22Rv1 (cell line): ENCODE measurements at regions not wholly inside any gene's neighbourhood (a gene's known extent, or its start where the extent isn't known, plus 50 kb on each side); places are given as distances from the start of the nearest gene placed in this dataset.

Experiments
- H3K27ac ChIP-seq: fragments of 450-650 bp; 2 replicates; pipeline ENCODE4 v1.5.1; 2017
- ZFX ChIP-seq: fragments of 450-650 bp; IDR thresholded peaks from 2 replicates; pipeline ENCODE4 v1.6.1; 2017; ENCODE audit warnings: antibody characterized with exemption, borderline replicate concordance
- TF ChIP-seq, protein P1 (sequence below): fragments of 450-650 bp; IDR thresholded peaks from 2 replicates; pipeline ENCODE4 v1.5.1; 2017; ENCODE audit warnings: mild to moderate bottlenecking

DNA sequence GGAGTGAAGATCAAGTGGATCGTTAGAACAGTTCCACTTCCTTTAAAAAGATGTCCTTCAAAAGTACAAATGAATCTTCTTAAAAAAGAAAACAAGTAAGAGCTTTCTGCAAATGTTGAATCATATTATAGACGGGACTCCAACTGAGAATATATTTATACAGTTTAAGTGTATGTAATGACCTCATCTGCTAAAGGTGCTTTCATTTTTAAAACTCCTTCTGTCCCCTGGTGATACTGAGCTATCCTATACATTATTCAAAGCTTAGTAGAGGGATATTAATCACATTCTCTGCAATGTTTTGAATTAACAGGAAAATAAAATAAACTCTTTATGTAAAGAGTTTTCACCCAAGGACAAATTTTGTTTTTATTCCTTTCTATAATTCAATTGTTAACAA lies 420.7 kb upstream of the SLC8A1 start:
- no peak overlapping the region for H3K27ac ChIP-seq
- no peak for TF ChIP-seq ZFX
- TF ChIP-seq, protein P1, sequence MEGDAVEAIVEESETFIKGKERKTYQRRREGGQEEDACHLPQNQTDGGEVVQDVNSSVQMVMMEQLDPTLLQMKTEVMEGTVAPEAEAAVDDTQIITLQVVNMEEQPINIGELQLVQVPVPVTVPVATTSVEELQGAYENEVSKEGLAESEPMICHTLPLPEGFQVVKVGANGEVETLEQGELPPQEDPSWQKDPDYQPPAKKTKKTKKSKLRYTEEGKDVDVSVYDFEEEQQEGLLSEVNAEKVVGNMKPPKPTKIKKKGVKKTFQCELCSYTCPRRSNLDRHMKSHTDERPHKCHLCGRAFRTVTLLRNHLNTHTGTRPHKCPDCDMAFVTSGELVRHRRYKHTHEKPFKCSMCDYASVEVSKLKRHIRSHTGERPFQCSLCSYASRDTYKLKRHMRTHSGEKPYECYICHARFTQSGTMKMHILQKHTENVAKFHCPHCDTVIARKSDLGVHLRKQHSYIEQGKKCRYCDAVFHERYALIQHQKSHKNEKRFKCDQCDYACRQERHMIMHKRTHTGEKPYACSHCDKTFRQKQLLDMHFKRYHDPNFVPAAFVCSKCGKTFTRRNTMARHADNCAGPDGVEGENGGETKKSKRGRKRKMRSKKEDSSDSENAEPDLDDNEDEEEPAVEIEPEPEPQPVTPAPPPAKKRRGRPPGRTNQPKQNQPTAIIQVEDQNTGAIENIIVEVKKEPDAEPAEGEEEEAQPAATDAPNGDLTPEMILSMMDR = no peak

DNA sequence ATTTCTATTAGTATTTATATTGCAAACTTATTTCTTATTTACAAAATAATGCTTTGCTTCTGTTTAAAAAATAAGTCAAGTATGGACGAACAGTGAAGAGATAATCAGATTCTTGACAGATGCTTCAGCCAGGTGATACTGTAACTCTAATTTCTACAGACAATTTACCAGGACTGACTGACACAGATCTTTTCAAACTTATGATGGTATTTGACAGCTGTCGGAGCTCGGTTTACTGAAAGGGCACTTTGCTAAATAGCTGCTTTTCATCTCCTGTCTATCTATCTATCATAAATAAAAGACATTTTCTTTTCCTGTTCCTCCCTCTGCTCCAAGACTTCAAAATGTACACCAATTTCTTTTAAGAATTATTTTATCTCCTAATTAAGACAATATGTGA lies 422.5 kb upstream of the SLC8A1 start:
- H3K27ac ChIP-seq = no peak overlapping the region
- TF ChIP-seq ZFX = no peak
- TF ChIP-seq, protein P1 = no peak

DNA sequence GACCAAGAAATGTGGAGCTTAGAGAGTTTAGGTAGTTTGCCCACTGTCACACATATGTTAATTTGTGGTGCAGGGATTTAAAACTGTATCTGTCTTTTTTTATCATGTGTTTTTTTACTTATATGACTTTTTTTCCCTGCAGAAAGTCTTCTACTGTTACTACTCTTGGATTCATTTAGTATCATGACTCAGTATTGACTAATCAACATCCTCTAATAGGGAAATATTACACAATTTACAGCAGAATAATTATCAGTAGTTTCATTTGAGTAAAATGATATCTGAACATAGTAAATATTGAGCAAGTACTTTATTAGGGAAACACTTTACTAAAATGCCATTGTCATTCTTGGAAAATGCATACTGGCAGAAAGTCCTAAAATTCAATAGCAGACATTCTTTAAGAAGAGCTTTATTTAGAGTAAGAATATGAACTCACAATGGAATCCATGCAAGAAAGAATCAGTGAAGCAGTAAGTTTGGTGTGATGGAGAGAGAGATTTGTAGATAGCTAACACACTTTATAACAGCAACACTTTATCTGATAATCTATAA lies 425.9 kb upstream of the SLC8A1 start:
- TF ChIP-seq, protein P1 = no peak
- no peak for TF ChIP-seq ZFX
- no peak overlapping the region for H3K27ac ChIP-seq

DNA sequence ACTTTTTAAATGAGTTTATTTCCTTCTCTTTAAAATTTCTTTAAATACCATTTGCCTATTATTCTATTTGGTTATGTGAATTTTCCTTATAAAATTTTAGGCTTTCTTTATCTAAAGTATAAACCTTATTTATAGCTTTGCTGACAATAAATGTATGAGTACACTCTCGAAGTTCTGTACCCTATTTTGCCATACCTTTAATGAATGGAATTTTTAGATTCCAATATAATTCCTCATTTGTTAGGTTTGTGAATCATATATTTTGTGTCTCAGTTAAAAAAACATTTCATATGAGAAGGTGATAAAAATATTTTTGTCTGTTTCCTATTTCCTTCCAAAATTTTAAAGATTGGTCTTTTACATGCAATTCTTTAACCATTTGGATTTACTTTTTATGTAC lies 427.4 kb upstream of the SLC8A1 start:
- TF ChIP-seq, protein P1 = no peak
- TF ChIP-seq ZFX = no peak
- no peak overlapping the region for H3K27ac ChIP-seq

DNA sequence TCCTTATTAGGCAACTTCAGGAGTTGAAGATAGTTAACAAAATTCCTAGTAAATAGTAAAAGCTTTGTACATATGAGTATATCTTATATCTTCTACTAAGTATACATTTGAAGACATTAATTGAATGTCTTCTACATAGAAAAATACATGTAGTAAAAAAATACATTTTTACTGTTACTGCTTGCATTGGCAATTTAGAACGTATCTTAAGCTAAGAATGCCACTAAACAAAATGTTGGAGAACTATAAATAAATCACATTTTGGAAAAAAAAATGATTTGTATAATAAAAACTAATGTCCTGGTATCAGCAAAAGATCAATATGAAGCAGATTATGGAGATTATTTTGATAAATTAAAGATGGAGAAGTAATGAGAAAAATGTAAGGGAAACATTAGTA lies 434.2 kb upstream of the SLC8A1 start:
- TF ChIP-seq ZFX = no peak
- TF ChIP-seq, protein P1 = no peak
- H3K27ac ChIP-seq = no peak overlapping the region

DNA sequence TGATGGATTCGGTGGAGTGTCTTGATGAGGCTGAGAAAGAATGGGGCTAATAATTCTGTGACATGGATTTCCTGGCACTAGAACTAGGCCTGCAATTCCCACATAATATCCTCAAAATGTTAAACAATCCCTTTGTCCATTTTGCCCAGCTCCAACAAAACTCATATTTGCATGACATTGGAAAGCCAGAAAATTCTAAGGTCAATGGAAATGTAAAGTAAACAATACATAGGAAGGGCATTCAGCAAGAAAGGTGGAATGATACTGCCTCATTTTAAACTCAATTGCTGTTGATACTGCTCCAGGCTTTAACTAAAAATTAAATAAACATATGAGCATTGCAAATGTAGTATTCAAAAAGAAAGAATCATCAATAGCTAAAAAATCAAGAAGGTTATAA lies 434.8 kb upstream of the SLC8A1 start:
- no peak overlapping the region for H3K27ac ChIP-seq
- no peak for TF ChIP-seq ZFX
- TF ChIP-seq, protein P1 = no peak

DNA sequence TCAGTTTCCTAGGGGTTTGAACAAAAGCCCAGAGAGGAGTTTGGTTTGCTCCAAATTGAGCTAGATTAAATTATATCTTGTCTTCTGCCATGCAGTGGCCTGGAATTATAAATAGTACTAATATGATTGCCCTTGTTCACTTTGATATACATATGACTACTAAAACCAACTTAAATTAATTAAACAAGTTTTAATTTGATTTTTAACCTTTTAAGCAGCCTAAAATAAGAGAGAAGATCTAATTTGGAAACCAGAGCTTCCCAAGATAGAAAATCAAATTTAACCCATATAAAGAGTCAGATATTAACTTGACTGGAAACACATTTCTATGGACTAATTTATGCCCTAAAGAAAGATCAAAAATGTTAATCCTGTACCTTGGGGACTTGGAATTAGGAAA lies 444.5 kb upstream of the SLC8A1 start:
- TF ChIP-seq, protein P1 = no peak
- TF ChIP-seq ZFX = no peak
- no peak overlapping the region for H3K27ac ChIP-seq
